Brain pericyte (primary cell): ENCODE measurements at regions not wholly inside any gene's neighbourhood (a gene's known extent, or its start where the extent isn't known, plus 50 kb on each side); places are given as distances from the start of the nearest gene placed in this dataset.
"Not testable (repeated sequence)": the region's sequence is repeated elsewhere in the genome, so short reads cannot be mapped to it uniquely, and the experiment has no call there.

ENCODE experiments used
- DNase-seq: peaks from one replicate; pipeline ENCODE4 v3.0.0-alpha.2; 2012; ENCODE audit warnings: low read depth, low spot score

- DNase-seq = no peak
Measured at GRCh38 chr21:36207577-36208320, 51.1 kb downstream of the DOP1B start.

DNA sequence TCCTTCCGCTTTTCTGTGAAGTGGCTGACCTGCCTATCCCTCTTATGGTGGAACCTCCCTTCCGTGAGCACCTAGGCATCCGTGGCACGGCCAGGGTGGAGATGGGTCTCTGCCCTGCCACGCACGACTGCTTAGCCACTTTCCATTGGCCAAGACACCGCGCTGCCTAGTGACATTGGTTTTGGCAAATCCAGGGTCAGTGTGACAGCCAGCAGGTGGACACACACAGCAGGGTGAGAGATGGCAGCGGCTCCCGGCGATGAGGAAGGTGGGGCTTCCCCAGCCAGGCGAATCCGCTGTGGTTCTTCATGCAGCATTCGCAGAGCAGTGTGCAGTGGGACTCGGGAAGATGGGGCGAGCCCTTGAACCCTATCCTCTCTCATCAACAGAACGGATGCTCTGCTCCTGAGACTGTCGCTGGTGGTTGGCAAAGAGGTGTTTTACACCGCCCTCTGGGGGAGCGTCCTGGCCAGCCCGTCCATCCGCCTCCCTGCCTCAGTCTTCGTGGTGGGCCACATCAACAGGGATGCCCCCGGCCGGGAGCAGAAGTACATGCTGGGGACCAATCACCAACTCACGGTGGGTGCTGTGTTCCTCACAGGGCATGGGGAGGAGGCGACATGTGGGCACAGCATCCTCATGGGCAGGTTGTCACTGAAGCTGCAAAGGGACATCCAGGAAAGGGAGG, 51.8 kb downstream of the DOP1B start:
- no peak for DNase-seq

DNA sequence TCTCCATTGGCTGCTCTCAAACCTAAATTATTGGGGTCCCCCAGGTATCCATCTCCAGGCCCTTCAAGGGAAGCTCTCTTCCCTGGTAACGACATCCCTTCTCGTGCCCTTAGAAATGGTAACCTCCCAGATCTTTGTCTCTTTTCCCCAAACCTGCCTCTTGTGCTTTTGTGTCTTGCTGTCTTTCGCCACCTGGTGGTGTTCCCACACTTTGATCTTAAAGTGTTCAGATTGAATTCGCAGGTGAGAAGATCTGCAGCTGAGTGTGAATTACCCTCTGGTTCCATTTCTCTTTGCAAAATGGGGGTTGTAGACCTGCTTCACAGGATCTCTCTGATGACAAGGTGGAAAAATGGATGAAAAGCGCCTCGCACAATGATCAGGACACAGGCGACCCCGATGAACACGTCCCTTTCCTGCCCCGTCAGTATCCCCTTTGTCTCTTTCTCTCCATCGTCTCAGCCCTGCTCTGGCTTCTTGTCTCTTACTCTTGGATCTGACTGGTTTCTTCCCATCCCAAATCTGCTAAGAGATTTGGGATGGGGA, 53.1 kb downstream of the DOP1B start:
- no peak for DNase-seq

DNA sequence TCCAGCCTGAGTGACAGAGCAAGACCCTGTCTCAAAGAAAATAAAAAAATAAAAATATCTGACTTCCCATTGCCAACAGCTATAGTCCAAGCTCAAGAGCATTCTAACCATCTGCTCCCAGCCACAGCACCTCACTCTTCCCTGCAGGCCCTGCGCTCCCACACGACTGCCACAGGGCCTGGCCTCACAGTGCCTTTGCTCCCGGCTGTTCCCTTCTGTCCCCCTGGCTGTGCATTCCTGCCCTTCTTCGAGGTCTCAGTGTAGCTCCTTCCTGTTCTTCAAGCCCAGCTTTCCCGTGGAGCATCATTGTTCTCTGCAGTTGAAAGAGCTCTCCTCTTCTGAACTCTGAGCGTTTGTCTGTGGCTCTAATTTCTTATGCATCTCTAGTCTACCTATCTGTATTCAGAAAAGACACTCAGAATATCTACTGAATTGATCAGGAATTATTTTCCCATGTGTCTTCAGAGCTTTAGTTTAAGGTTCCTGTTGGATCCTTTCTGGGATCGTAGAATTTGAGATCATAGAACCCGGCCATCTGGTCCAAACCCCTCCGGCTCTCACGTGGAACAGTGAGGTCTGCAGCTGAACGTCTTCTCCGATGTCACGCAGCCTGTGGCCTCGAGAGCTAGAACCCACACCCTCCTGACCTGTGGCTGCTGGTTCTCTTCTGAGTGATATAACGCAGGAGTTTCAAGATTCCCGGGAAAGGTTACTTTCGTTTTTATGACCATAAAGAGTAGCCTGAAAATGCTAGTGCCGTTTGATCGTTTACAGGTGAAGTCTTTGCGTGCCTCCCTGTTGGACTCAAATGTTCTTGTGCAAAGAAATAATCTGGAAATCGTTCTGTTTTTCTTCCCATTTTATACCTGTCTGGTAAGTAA, 54.4 kb downstream of the DOP1B start:
- no peak for DNase-seq

DNA sequence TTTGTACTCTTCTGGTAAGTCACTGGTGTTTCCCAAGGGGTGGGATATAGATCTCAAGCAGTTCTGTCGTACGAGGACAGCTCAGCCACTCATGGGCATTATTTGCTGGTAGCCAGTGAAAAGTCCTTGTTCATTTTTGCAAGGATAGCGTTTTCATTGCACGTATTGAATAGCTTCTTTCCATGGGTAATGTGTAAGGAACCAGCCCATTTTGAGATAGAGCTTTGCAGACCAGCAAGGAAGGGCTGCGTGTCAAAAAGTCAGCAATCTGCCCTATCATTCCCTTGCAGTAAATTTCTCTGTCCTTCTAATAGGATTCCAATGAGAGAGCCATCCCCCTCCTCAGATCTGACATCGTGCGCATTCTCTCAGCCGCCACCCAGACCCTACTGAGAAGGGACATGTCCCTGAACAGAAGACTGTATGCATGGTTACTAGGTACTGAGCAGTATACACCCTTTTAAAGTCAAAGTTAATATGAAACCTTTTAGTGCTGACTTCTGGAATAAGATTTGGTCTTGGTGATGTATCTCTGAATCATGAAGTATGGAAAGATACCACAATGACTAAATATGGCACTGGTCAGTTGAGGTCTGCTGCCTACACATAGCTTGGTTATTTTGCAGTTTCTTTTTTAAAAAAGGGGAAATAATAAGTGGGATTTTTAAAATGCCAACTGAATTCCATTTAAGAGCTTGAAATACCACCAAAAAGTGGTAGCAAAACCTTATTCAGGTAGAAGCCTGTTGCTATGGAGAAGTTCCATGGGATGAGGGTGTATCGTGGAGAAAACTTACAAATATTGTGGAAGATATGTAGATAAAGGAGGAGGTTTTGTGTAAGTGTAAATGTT, 55.3 kb downstream of the DOP1B start:
- no peak for DNase-seq

GRCh38 chr21:36212513-36212780, 55.8 kb downstream of the DOP1B start:
- no peak for DNase-seq

- no peak for DNase-seq
Measured at GRCh38 chr21:36214561-36214960, 57.9 kb downstream of the DOP1B start.

- DNase-seq = no peak
Measured at GRCh38 chr21:36217743-36218142, 61.1 kb downstream of the DOP1B start.

DNA sequence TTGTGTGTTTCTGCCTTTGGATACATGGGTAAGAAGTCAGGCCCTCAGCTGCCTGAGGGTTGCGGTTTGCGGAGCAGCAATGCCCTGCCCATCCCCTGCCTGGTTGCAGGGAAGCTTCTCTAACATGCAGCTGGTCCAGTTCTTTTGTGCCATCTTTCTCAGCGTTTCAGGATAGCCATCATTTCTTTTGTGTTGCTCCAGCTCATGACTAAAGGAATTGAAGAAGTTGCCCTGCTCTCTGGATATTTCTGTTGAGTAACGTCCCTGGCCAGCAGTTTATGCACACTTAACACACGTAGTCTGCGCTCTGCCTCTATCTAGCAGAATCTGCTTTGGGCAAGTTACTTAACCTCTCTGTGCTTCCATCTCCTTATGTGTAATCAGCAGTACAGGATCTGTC, 62.1 kb downstream of the DOP1B start:
- no peak for DNase-seq

DNA sequence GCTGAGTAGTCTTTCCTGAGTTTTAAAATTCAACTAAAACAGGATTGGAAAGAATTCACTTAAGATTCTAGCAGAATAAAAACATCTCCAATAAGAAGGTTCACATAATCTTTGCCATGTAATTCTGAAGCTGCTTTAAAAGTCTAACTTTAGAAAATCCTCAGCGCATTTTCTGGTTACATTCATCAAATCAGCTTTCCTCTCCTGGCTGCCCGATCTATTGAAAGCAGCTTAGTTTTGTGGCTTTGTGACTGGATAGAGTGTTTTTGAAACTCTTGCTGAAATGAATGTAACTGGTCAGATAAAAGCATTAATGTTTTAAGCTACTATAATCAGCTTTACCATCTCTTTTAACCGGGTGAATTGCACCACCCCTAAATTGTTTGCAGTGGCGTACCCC, 66.8 kb downstream of the DOP1B start:
- no peak for DNase-seq

DNA sequence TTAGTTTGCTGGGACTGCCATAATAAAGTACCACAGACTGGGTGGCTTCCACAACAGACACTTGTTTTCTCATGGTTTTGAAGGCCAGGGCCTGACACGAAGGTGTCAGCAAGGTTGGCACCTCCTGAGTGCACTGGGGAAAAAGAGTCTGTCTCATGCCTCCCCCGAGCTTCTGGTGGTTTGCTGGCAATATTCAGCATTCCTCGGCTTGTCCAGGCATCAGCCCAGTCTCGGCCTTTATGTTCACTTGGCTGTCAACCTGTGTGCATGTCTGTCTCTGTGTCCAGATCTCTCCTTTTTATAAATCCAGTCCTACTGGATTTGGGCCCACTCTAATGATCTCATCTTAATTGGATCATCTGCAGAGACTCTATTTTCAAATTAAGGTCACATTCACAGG, 72.6 kb downstream of the DOP1B start:
- no peak for DNase-seq

DNA sequence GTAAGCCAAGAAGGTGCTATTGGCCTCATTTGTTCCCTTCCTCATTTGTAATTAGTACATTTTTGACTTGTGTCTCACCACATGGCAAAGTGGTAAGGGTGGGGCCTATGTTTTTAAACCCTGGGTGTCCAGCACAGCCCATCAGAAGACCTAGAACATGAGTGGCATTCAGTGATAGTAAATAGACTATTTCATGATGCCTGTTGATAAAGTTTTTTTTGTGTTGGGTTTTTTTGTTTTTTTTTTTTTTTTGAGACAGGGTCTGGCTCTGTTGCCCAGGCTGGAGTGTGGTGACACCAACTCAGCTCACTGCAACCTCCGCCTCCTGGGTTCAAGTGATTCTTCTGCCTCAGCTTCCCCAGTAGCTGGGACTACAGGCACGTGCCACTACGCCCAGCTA, 74.8 kb downstream of the DOP1B start:
- DNase-seq = not testable (repeated sequence)

DNA sequence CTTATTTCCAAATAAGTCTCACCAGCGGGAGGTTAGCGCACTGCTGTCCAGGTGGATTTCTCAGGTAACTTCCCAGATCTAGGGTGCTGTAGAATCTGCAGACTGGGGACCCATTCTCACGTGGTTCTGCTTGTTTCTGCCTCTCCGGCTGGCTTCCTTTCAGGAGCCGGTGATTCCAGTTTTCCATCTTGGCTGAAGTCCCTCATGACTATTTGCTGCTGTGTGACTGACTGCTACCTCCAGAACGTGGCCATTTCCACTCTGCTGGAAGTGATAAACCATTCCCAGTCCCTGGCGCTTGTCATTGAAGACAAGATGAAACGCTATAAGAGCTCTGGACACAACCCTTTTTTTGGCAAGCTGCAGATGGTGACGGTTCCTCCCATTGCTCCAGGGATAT, 76.0 kb downstream of the DOP1B start:
- no peak for DNase-seq

DNA sequence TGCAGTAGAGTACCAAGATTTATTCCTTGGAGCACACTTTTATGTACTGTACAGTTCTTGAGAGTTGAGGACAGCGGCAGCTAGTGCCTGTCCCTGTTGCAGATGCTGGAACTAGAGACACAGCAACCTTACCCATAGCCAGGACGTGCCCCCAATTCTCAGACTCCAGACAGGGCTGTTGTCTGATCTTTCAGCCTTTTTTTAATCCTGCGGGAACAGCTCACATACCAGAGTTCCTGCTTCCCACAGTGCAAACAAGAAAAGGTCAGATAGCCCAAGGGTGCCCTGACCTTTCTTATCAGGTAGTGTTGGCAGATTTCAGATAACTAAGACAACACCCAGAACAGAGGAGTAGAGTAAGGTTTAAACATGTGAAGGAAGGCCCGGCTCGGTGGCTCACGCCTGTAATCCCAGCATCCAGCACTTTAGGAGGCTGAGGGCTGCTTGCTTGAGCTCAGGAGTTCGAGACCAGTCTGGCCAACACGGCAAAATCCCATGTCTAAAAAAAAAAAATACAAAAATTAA, 78.5 kb downstream of the DOP1B start:
- DNase-seq = no peak

GRCh38 chr21:36236052-36236730, 79.6 kb downstream of the DOP1B start:
- DNase-seq = no peak

GRCh38 chr21:36237441-36237840, 80.8 kb downstream of the DOP1B start:
- no peak for DNase-seq

- no peak for DNase-seq
Measured at GRCh38 chr21:36239585-36239984, 80.4 kb upstream of the MORC3 start.

- no peak for DNase-seq
Measured at GRCh38 chr21:36241717-36242116, 78.3 kb upstream of the MORC3 start.

GRCh38 chr21:36245115-36245514, 74.9 kb upstream of the MORC3 start:
- no peak for DNase-seq

DNA sequence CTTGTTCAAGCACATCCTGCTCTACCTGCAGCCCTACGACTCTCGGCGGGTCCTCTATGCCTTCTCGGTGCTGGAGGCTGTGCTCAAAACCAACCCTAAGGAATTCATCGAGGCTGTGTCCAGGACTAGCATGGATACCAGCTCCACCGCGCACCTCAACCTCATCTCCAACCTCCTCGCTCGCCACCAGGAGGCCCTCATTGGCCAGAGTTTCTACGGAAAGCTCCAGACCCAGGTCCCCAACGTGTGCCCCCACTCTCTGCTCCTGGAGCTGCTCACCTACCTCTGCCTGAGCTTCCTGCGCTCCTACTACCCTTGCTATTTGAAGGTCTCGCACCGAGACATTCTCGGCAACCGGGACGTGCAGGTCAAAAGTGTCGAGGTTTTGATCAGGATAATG, 74.3 kb upstream of the MORC3 start:
- DNase-seq = no peak
